ENCODE measurements at regions not wholly inside any gene's neighbourhood (a gene's known extent, or its start where the extent isn't known, plus 50 kb on each side); places are given as distances from the start of the nearest gene placed in this dataset.

- TF ChIP-seq CTCF (IDR thresholded peaks at IDR 0.05), result no peak
- ATAC-seq (no peak), DNase-seq (no peak), FAIRE-seq (no peak)
- H3K36me3 ChIP-seq, result no peaks in the 10 kb centered on the region
- H3K9me3 ChIP-seq, result no peaks in the 10 kb centered on the region
- 87 to 91% methylated on average over 7 of the region's 7 CpGs for WGBS, 2 donors
- H3K4me1 ChIP-seq, result no peaks in the 10 kb centered on the region
- intact Hi-C loops (cut with DNase I), result no loop called here
- no peak overlapping the region for H3K4me3 ChIP-seq
- no peaks in the 10 kb centered on the region for H3K27me3 ChIP-seq
- no peak overlapping the region for H3K27ac ChIP-seq
These were observed 865.6 kb upstream of the ID2 start for GRCh38 chr2:7816233-7816632.

- FAIRE-seq, result no peak
- WGBS, 2 donors, result 96 to 98% methylated on average over 2 of the region's 2 CpGs
- intact Hi-C loops (cut with DNase I), result no loop called here
These were observed 864.9 kb upstream of the ID2 start for GRCh38 chr2:7816944-7817343.

GRCh38 chr2:7819316-7819715, 862.5 kb upstream of the ID2 start:
- H3K36me3 ChIP-seq, result no peaks in the 10 kb centered on the region
- no peak overlapping the region for H3K27ac ChIP-seq
- WGBS, 2 donors, result 87 to 97% methylated on average over 5 of the region's 5 CpGs
- no peaks in the 10 kb centered on the region for H3K4me1 ChIP-seq
- DNase-seq, result no peak
- H3K4me3 ChIP-seq, result no peak overlapping the region
- no peak for ATAC-seq
- TF ChIP-seq CTCF (IDR thresholded peaks at IDR 0.05), result no peak
- H3K27me3 ChIP-seq, result no peaks in the 10 kb centered on the region
- intact Hi-C loops (cut with DNase I), result no loop called here
- H3K9me3 ChIP-seq, result no peaks in the 10 kb centered on the region
- no peak for FAIRE-seq

More at GRCh38 chr2:7816944-7817343, 864.9 kb upstream of the ID2 start:
- Histone ChIP-seq H3K36me3 (no peaks in the 10 kb centered on the region), H3K4me3 (no peak overlapping the region), H3K4me1 (no peaks in the 10 kb centered on the region), H3K27ac (no peak overlapping the region), H3K9me3 (no peaks in the 10 kb centered on the region), H3K27me3 (no peaks in the 10 kb centered on the region)
- no peak for TF ChIP-seq CTCF (IDR thresholded peaks at IDR 0.05)
- DNase-seq (no peak), ATAC-seq (no peak)

DNA sequence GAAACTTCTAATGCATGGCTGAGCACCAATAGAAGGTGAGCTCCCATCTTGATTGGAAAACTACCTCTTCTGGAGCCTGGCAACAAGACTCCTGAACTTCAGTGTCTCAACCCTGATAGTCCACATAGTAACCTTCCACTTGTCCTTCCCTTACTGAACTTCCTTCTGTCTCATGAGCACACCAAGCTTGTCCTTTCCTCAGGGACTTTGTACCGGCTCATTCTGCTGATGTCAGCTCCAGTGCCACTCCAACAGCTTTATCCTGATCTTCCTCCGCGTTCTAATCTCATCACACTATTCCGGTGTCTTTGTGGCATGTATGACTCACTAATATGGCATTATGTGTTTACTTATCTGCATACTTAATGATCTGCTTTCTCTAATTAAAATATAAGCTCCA, 862.0 kb upstream of the ID2 start:
- no peaks in the 10 kb centered on the region for H3K4me1 ChIP-seq
- H3K36me3 ChIP-seq, result no peaks in the 10 kb centered on the region
- no peak for TF ChIP-seq CTCF (IDR thresholded peaks at IDR 0.05)
- no peaks in the 10 kb centered on the region for H3K27me3 ChIP-seq
- H3K9me3 ChIP-seq, result no peaks in the 10 kb centered on the region
- DNase-seq, result no peak
- no peak for FAIRE-seq
- 61 to 74% methylated on average over 4 of the region's 4 CpGs for WGBS, 2 donors
- intact Hi-C loops (cut with DNase I), result no loop called here
- H3K27ac ChIP-seq, result no peak overlapping the region
- H3K4me3 ChIP-seq, result no peak overlapping the region
- no peak for ATAC-seq

- no peak for DNase-seq
- Histone ChIP-seq H3K4me3 (no peak overlapping the region), H3K4me1 (no peaks in the 10 kb centered on the region), H3K27ac (no peak overlapping the region), H3K27me3 (no peaks in the 10 kb centered on the region), H3K9me3 (no peaks in the 10 kb centered on the region), H3K36me3 (no peaks in the 10 kb centered on the region)
- no peak for TF ChIP-seq CTCF (IDR thresholded peaks at IDR 0.05)
- intact Hi-C loops (cut with DNase I), result no loop called here
- 84 to 85% methylated on average over 2 of the region's 2 CpGs for WGBS, 2 donors
- no peak for FAIRE-seq
- ATAC-seq, result no peak
These were observed 857.6 kb upstream of the ID2 start for GRCh38 chr2:7824211-7824610.
